ENCODE measurements at regions not wholly inside any gene's neighbourhood (a gene's known extent, or its start where the extent isn't known, plus 50 kb on each side); places are given as distances from the start of the nearest gene placed in this dataset.

GRCh38 chr18:72470391-72470790, 73.8 kb downstream of the CBLN2 start:
- DNase-seq = no peak

DNA sequence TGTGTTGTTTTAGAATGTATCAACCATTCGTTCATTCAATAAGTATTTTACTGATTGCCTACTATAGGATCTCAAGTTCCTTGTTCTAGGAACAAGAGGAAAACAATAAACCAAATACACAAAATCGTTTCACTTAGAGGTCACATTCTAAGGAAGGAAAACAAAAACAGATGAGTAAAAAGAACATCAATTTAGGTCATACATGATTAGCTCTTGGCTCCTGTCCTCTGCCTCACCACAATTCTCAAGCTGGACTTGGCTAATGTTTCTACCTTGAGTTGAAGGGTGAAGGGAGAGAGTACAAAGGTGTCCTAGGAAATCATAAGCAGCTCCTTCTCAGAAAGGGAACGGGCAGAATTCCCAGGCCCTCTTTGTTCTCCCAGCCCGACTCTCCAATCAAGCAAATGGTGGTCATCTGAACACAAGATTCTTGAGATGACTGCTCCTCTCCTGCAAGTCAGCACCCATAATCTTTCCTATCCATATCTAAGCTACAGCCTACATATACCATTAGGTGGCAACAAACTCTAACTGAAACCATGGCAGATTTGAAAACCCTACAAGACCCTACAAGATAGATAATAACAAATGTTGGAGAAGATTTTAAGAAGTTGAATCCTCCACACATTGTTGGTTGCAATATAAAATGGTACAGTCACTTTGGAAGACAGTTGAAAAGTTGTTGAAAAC, 76.0 kb downstream of the CBLN2 start:
- no peak for DNase-seq

DNA sequence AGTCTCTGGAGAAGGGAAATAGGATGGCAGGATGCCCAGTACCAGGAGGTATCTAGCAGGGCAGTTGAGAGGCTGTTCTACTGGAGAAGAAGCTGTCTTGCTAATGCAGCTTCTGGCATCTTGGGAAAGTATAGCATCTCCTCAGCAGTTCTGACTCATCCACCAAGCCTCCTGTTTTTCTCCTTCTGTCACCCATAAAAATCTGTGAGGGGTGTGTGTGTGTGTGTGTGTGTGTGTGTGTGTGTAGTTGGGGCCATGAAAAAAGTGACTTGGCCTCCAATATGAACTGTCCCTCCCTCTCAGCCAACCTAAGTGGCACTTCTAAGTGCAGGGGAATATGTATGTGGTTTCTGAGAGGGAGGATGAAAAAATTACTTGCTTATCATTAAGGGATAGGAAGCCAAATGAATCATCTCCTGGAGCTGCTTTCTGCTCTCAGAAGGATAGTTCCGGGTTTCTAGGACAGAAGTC, 83.9 kb downstream of the CBLN2 start:
- no peak for DNase-seq

GRCh38 chr18:72458271-72458670, 85.9 kb downstream of the CBLN2 start:
- DNase-seq = no peak

DNA sequence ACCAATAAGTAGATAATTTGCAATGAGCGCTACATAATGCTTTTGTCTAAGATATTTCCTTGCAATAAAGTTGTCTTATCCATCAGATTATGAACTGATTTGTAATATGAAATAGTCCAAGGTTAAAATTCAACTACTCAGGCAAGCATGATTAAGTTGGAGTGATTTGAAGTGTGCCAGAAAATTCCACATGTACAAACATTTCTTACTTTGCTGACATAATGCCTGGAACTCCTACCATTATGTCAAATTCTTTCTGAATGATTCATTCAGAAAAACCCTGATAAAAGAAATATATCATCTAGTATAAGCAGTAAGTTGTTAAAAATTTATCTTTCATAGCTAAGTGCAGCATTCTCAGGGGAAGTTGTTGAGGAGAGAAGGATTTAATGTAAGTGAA, 87.3 kb downstream of the CBLN2 start:
- DNase-seq = no peak

DNA sequence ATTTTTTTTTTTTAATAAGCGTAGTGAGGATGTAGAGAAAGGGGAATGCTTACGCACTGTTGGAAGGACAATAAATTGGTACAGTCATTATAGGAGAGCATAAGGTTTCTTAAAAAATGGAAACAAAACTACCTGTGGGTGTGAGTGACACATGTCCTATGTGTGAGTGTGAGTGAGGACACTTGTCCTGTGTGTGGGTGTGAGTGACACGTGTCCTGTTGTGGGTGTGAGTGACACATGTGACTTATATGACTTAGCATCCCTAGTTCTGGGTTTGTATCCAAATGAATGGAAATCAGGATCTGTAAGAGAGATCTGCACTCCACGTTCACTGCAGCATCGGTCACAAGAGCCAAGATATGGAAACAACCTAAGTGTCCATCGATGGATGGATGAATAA, 91.8 kb downstream of the CBLN2 start:
- no peak for DNase-seq

GRCh38 chr18:72444798-72445155, 99.4 kb downstream of the CBLN2 start:
- DNase-seq = no peak

GRCh38 chr18:72444111-72444797, 99.9 kb downstream of the CBLN2 start:
- DNase-seq = no peak

DNA sequence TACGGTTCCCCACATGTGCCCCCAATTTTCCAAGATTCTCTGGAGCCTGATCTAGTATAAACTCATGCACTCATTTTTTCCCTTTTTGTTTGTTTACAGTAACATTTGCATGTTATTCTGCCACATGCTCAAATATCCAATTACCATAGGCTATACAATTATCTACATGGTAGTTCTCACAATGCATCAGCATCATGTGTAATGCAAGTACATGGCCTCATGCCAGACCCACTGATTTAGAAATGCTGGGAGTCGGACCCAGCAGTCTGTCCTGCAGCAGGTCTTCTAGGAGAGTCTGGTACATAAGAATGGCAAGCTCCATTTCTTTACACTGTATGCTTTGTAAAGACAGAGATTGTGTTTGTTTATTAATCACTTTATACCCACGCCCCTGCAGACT, 107.7 kb downstream of the CBLN2 start:
- DNase-seq = no peak

DNA sequence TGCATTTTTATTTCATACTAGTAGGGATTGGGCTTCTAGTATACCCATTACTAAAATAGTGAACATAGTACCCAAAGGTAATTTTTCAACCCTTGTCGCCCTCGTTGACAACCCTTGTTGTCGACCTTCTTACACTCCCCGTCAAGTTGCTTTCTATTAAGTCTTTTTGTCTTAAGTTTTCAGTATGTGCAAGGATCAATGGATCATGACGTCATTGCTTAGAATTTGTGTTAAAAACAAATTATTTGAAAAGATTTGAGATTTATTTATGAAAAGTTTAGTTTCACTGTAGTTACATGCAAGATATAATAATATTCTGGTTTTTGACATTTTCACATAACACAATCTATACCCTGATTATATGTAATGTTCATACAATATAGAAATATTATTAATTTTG, 110.4 kb downstream of the CBLN2 start:
- no peak for DNase-seq

DNA sequence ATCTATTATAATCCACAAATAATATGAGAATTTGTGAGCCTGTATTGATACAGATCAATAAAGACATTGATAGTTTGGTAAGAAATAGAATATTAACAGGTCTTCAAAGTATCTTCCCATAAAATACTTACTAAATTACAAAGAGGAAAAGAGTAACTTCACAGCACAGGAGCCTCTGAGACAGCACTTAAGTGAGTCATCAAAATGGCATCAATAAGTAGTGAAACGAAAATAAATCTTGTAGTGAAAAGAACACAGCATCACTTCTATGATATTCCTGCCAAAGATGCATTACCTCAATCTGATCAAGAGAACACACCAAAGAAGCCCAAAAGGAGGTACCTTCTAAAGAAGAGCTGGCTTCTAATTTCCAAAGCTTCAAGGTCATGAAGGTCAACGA, 116.4 kb downstream of the CBLN2 start:
- no peak for DNase-seq

GRCh38 chr18:72419914-72420313, 124.2 kb downstream of the CBLN2 start:
- DNase-seq = no peak

- DNase-seq = no peak
These were observed 131.2 kb downstream of the CBLN2 start for GRCh38 chr18:72412927-72413326.

DNA sequence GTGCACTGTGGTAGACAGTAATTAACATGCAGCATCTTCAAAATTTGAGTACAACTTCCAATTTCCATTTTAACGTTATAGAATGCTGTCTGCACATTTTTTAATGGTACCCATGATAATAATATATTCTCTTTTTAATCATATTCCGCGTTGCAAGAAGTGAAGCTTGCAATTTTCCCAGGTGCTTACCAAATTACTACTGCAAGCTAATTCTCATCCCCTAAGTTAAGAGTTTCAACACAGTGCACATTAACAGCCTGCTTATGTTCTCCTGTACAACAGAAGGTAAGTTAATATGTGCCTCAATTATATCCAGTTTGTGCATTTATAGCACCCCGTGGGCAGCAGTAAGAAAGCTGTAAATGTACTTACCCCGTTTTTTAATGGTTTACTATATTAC, 132.9 kb downstream of the CBLN2 start:
- DNase-seq = no peak

GRCh38 chr18:72410399-72410798, 133.7 kb downstream of the CBLN2 start:
- DNase-seq = no peak

DNA sequence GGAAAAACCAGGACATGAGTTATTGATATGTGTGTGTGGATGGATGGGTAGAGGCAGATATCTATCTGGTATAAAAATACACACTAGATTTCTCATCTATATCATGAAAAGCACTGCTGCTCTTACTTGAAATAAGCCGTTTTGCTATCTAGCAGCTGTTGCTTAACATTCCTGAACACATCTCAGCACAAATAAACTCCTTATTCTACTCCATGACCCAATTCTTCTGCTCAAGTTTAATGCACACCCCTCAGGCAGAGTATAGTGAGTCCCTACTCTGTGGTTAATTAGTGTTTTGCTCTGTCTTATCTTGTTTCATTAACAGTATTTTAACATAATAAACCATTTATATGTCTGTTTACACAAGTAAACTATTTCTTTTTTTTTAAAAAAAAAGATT, 134.2 kb downstream of the CBLN2 start:
- DNase-seq = no peak

GRCh38 chr18:72407048-72407447, 137.1 kb downstream of the CBLN2 start:
- DNase-seq = no peak

DNA sequence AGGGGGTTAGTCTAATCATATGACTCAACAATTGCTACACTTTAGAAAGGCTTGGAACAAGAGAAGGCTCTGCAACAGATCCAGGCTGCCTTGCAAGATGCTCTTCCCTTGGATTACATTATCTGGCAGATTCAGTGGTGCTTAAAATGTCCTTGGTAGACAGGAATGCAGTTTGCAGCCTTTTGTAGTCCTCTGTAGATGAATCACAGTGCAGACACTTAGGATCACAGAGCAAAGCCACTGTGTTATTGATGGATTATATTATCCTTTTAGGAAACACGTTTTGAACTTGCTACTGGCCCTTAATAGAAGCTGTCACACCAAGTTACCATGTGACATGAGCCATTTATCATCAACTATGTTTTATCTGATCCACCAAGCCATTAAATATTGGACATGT, 152.2 kb downstream of the CBLN2 start:
- DNase-seq = no peak

GRCh38 chr18:72391427-72391826, 152.7 kb downstream of the CBLN2 start:
- no peak for DNase-seq

DNA sequence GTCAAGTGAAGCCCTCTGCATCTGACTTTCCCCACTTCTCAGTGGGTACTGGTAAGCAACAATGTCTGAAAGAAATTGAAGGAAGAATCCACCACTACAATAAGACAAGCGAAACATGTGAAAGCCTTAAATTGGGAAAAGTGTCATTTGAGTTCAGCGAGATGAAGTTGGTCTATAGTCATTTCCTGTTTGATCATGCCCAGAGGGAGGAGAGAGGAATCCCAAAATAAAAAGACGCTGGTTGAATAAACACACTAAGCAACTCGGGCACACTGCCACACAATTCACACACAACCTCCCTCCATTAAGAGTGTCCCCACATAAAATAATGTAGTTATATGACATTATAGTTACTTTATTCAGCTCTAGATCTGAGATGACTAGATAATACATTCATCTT, 166.1 kb downstream of the CBLN2 start:
- DNase-seq = no peak

- DNase-seq = no peak
These were observed 167.9 kb downstream of the CBLN2 start for GRCh38 chr18:72376256-72376655.

- DNase-seq = peak in 2 of 51 donors; percentile 2 to 13
These were observed 168.5 kb downstream of the CBLN2 start for GRCh38 chr18:72375618-72376017.

GRCh38 chr18:72372076-72372475, 172.1 kb downstream of the CBLN2 start:
- DNase-seq = no peak

DNA sequence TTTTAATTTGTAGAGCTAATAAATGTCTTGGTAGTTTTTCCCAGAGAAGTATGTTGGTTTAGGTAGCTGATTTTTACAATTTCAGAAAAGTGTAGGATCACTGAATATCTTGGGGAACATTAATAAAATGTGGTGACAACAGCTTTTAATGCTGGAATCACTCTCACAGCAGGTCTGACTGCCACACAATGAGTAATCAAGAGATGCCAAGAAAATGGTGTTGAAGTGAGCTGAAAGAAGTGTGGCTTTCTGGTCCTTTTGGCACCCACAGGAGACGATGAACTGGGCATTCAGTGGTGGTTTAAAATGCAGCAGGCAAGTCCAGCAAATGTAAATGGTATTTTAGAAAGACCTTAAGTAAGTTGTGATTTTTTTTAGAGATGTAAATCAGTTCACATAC, 175.8 kb downstream of the CBLN2 start:
- DNase-seq = no peak

All from hypothalamus (tissue), 51 donors.